Kidney glomerular epithelial cell (primary cell): ENCODE measurements at regions not wholly inside any gene's neighbourhood (a gene's known extent, or its start where the extent isn't known, plus 50 kb on each side); places are given as distances from the start of the nearest gene placed in this dataset.

ENCODE experiments used
- DNase-seq: peaks from one replicate; lab custom pipeline; 2025; lab: John Stamatoyannopoulos, UW

- DNase-seq: no peak
Observed at GRCh38 chr11:15621565-15621964, 506.8 kb downstream of the INSC start.

DNA sequence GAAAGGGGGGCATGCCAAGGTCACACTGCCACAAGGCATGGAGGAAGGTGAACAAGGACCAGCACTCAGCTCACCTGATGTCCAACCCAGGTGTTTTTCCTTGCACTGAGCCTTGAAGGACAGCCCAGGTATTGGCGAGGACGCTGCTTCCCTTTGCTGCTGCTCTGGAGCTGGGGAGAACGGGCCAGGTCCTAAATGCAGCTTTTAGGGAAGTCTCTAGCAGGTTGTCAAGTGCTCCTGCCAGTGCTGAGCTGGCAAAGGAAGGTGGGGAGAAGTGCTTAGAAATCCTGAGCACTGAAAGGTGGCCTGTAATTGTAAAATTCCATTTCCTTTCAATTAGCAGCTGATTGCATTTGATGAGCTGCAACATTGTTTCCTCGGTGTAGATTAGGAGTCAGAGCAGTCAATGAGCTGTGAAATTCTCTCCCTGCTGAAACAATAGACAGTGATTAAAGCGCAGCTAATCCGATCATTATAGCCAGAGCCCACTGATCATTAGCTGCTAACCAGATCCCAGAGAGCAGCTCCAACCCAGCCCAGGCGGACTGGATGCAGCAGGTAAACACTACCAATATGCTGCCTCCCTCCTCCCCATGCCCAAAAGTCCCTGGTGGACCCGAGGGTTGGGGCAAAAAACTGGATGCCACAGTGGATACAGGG, 507.6 kb downstream of the INSC start:
- no peak for DNase-seq

GRCh38 chr11:15624701-15625100, 510.0 kb downstream of the INSC start:
- DNase-seq: no peak

DNA sequence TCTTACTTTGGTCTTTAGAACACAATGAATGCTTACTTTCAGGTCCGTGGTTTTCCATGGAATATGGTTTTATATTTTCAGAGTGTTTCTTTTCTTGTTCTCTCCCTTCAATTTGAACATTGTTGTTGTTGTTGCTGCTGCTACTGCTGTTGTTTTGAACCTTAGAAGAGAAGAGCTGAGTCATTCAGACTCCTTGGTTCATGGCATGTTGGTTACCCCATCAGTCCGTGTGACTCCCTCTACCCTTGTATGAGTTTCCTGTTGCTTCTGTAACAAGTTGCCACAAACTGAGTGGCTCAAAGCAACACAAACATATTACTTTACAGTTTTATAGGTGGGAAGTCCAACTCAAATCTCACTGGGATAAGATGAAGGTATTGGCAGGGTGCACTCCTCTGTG, 511.0 kb downstream of the INSC start:
- no peak for DNase-seq

GRCh38 chr11:15627560-15627959, 512.8 kb downstream of the INSC start:
- peak; percentile 57 for DNase-seq

GRCh38 chr11:15629690-15630321, 515.1 kb downstream of the INSC start:
- DNase-seq: no peak

DNA sequence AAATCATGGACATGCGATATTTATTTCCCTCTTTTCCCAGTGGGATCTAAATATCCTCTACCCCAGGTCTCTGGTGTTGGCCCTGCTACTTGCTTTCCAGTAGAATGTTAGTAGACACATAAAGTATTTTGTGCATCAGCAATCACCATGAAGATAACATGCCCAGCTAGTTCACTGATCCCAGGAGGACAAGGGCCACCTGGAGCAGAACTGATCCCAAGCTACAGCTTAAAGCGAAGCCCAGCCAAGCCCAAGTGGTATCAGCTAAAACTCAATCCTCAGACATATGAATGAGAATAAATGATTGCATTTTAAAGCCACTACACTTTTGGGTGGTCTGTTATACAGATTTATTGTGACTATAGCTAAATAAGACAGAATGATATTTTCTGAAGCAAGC, 516.2 kb downstream of the INSC start:
- no peak for DNase-seq

- no peak for DNase-seq
Observed at GRCh38 chr11:15635521-15635920, 520.8 kb downstream of the INSC start.

DNA sequence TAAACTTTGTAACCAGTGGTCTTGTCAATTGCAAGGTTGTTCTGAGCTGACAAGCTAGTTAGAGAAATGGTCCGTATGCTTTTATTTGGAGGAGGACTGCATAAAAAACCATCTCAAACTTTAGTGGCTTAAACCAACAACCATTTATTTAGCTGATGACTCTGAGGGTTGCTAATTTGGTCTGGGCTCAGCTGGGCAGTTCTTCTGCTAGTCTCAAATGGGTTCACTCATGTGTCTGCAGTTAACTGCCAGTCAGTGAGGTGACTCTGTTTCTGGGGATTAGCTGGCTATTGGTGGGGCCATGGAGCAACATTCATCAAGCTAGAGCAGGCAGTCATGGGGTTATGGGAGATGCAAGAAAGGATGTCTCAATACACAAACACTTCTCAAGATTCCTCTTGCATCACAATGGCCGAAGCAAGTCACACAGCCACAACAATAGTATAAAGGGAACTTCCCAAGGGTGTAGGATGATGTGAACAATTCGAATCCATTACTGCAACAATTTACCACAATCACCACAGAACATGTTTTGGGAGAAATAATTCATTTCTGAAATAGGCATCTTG, 521.9 kb downstream of the INSC start:
- no peak for DNase-seq

DNA sequence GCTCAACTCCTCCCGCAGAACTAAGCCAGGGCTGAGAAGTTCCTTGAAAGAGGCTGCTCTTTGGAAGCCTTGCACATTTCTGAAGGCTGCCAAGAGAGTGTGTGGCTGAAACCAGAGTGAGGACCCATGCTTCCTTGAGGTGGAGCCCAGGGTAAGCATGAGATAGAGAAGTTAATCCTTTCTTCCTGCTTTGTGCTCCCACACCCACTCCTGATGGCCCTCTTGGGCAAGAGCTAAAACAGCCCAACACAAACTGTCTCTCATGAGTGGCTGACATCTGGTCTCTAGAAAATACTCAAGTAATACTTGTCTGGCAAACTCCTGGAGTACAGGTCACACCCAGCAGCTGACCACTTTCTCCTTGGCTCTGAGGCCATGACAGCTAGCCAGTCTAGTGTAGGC, 523.7 kb downstream of the INSC start:
- no peak for DNase-seq

GRCh38 chr11:15640318-15640717, 525.6 kb downstream of the INSC start:
- no peak for DNase-seq

- peak; percentile 24 for DNase-seq
Observed at GRCh38 chr11:15641271-15642045, 526.7 kb downstream of the INSC start.

GRCh38 chr11:15645201-15645600, 530.5 kb downstream of the INSC start:
- no peak for DNase-seq

GRCh38 chr11:15649371-15650104, 534.8 kb downstream of the INSC start:
- DNase-seq: no peak

DNA sequence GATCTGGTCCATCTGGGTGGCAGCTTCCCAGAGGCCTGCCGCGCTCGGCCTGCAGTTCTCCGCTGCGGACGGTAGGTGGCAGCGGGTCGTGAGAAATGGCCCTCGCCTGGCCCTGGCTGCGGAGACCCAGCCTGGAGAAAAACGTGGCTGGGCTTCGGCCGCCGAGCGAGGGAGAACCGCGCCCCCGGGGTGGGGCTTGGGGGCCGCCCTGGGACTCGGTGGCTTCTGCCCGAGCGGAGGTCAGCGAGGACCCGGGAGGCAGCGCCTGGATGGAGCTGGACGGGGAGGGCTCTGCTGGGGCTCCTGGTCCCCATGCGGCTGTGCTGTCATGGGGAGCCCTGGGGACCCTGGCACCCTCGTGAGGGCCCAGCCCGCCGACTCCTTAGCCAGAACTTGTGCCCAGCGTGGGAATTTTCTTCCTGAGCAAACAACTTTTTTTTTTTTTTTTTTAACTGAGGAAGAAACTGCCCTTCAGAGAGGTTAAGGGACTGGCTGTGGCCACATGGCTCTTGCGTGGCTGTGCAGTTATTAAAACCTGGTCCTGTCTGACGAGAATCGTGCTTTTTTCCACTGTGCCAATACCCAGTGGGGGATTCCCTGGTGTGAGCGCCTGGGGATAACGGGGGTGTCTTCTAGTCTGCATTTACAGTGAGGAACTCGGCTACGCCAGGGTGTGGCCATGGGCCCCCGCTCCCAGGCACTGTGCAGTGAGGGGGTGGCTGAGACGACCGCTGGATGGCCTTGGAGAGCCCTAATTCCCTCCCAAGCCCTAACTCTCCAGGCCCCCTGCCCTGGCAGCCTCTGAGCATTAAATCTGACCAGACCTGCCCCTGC, 535.6 kb downstream of the INSC start:
- peak; percentile 87 for DNase-seq

- no peak for DNase-seq
Observed at GRCh38 chr11:15651033-15651432, 536.3 kb downstream of the INSC start.

GRCh38 chr11:15651816-15652215, 537.1 kb downstream of the INSC start:
- no peak for DNase-seq

GRCh38 chr11:15653191-15653710, 538.5 kb downstream of the INSC start:
- no peak for DNase-seq

DNA sequence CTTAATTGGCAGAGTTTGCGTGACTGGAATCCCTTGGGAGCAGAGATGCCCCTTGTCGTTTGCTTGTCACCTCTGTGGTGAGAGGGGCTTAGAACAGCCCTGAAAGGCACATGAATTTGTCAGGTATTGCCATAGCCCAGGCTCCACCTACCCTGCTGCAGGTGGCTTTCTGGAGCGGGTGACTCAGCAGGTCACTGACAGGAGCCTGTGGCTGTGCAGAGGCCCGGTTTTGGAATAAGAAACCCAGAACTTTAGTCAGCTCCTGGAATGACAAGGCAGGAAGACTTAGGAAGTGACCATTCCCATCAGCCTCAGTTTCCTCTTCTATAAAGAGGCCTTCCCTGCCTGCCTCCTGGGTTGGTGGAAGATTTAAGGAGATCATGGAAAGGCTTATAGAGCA, 539.7 kb downstream of the INSC start:
- no peak for DNase-seq

- DNase-seq: no peak
Observed at GRCh38 chr11:15655552-15655951, 540.8 kb downstream of the INSC start.

GRCh38 chr11:15657264-15657663, 542.5 kb downstream of the INSC start:
- DNase-seq: no peak
